Esophagus muscularis mucosa (tissue), 4 donors: ENCODE measurements at regions not wholly inside any gene's neighbourhood (a gene's known extent, or its start where the extent isn't known, plus 50 kb on each side); places are given as distances from the start of the nearest gene placed in this dataset.
"Not testable (repeated sequence)": the region's sequence is repeated elsewhere in the genome, so short reads cannot be mapped to it uniquely, and the experiment has no call there.

ENCODE experiments used
- CTCF ChIP-seq, 3 experiments: fragments of 200-600 bp in 2 of 3; fragments of 450-650 bp in 1 of 3; sonication (generic) in 2 of 3; IDR thresholded peaks; one replicate each; pipeline ENCODE4 v1.5.1; 2017 to 2019; ENCODE audit warnings: antibody characterized with exemption in 3 of 3, mild to moderate bottlenecking in 2 of 3, moderate library complexity in 1 of 3
- EP300 ChIP-seq: sonication (generic); formaldehyde crosslinking; IDR thresholded peaks from one replicate; pipeline ENCODE4 v1.6.1; 2017; ENCODE audit warnings: antibody characterized with exemption
- POLR2AphosphoS5 ChIP-seq, 2 donors: sonication (generic); formaldehyde crosslinking; IDR thresholded peaks; one replicate each; pipeline ENCODE4 v1.6.1; 2017; ENCODE audit warnings: antibody characterized with exemption in 2 of 2

GRCh38 chr13:18837986-18838629 lies 343.5 kb downstream of the TUBA3C start:
- not testable (repeated sequence) for TF ChIP-seq CTCF (IDR thresholded peaks at IDR 0.05); POLR2AphosphoS5 (IDR thresholded peaks at IDR 0.05); EP300
